Fibroblast of villous mesenchyme (primary cell): ENCODE measurements at regions not wholly inside any gene's neighbourhood (a gene's known extent, or its start where the extent isn't known, plus 50 kb on each side); places are given as distances from the start of the nearest gene placed in this dataset.
"Not testable (repeated sequence)": the region's sequence is repeated elsewhere in the genome, so short reads cannot be mapped to it uniquely, and the experiment has no call there.

ENCODE experiments used
- DNase-seq: peaks from one replicate; pipeline ENCODE4 v3.0.0-alpha.2; 2010; ENCODE audit warnings: low read depth
- H3K4me3 ChIP-seq: 2 replicates; pipeline ENCODE4 v1.5.1; 2011; ENCODE audit warnings: low read depth, mild to moderate bottlenecking, low read length
- CTCF ChIP-seq: IDR thresholded peaks from 2 replicates; pipeline ENCODE4 v1.5.1; 2012; ENCODE audit warnings: low read depth, mild to moderate bottlenecking, low read length; ENCODE audit not compliant: insufficient read depth

GRCh38 chr15:101876031-101876430 is 64.0 kb downstream of the OR4F15 start:
- not testable (repeated sequence) for DNase-seq, H3K4me3 ChIP-seq

GRCh38 chr15:101877649-101878048 is 65.6 kb downstream of the OR4F15 start:
- not testable (repeated sequence) for H3K4me3 ChIP-seq
- peak; percentile 7 for DNase-seq

GRCh38 chr15:101912349-101913287 is 100.6 kb downstream of the OR4F15 start:
- H3K4me3 ChIP-seq, DNase-seq: not testable (repeated sequence)

More at GRCh38 chr15:101877649-101878048, 65.6 kb downstream of the OR4F15 start:
- peak; percentile 34 for TF ChIP-seq CTCF

GRCh38 chr15:101924554-101924953 is 112.6 kb downstream of the OR4F15 start:
- not testable (repeated sequence) for DNase-seq, H3K4me3 ChIP-seq

GRCh38 chr15:101934506-101934905 is 122.5 kb downstream of the OR4F15 start:
- not testable (repeated sequence) for DNase-seq

GRCh38 chr15:101937362-101937761 is 125.4 kb downstream of the OR4F15 start:
- H3K4me3 ChIP-seq, DNase-seq: not testable (repeated sequence)

More at GRCh38 chr15:101934506-101934905, 122.5 kb downstream of the OR4F15 start:
- not testable (repeated sequence) for H3K4me3 ChIP-seq

- not testable (repeated sequence) for H3K4me3 ChIP-seq, DNase-seq
These were observed 126.6 kb downstream of the OR4F15 start for GRCh38 chr15:101938555-101938954.

- H3K4me3 ChIP-seq, DNase-seq: not testable (repeated sequence)
These were observed 133.9 kb downstream of the OR4F15 start for GRCh38 chr15:101945896-101946295.

GRCh38 chr15:101948491-101949010 is 136.5 kb downstream of the OR4F15 start:
- DNase-seq, H3K4me3 ChIP-seq: not testable (repeated sequence)

- not testable (repeated sequence) for DNase-seq
These were observed 137.5 kb downstream of the OR4F15 start for GRCh38 chr15:101949380-101950065.

GRCh38 chr15:101953993-101954392 is 142.0 kb downstream of the OR4F15 start:
- H3K4me3 ChIP-seq, DNase-seq: not testable (repeated sequence)

More at GRCh38 chr15:101949380-101950065, 137.5 kb downstream of the OR4F15 start:
- not testable (repeated sequence) for H3K4me3 ChIP-seq

GRCh38 chr15:101955840-101956239 is 143.8 kb downstream of the OR4F15 start:
- peak; percentile 29 for DNase-seq
- H3K4me3 ChIP-seq, result not testable (repeated sequence)

- DNase-seq, result peak; percentile 70
- H3K4me3 ChIP-seq, result not testable (repeated sequence)
These were observed 146.7 kb downstream of the OR4F15 start for GRCh38 chr15:101958656-101959055.

GRCh38 chr15:101961263-101961662 is 149.3 kb downstream of the OR4F15 start:
- not testable (repeated sequence) for DNase-seq, H3K4me3 ChIP-seq

- H3K4me3 ChIP-seq, result not testable (repeated sequence)
These were observed 149.8 kb downstream of the OR4F15 start for GRCh38 chr15:101961765-101962164.

GRCh38 chr15:101963687-101964086 is 151.7 kb downstream of the OR4F15 start:
- not testable (repeated sequence) for DNase-seq

More at GRCh38 chr15:101961765-101962164, 149.8 kb downstream of the OR4F15 start:
- DNase-seq, result not testable (repeated sequence)

GRCh38 chr15:101965353-101965752 is 153.4 kb downstream of the OR4F15 start:
- not testable (repeated sequence) for DNase-seq, H3K4me3 ChIP-seq

More at GRCh38 chr15:101963687-101964086, 151.7 kb downstream of the OR4F15 start:
- H3K4me3 ChIP-seq, result not testable (repeated sequence)

- H3K4me3 ChIP-seq, DNase-seq: not testable (repeated sequence)
These were observed 153.9 kb downstream of the OR4F15 start for GRCh38 chr15:101965860-101966259.
